Astrocyte (in vitro differentiated cells and primary cell): ENCODE measurements at regions not wholly inside any gene's neighbourhood (a gene's known extent, or its start where the extent isn't known, plus 50 kb on each side); places are given as distances from the start of the nearest gene placed in this dataset.

Experiments used
- EZH2 ChIP-seq: IDR thresholded peaks from 2 replicates; pipeline ENCODE4 v1.6.1; 2012; ENCODE audit warnings: mild to moderate bottlenecking, low read length, inconsistent platforms; ENCODE audit not compliant: insufficient read depth
- TF ChIP-seq, protein P1 (sequence below): IDR thresholded peaks from 2 replicates; pipeline ENCODE4 v1.5.1; 2011; ENCODE audit warnings: low read depth, mild to moderate bottlenecking, inconsistent platforms, low read length, moderate library complexity; ENCODE audit not compliant: insufficient read depth

DNA sequence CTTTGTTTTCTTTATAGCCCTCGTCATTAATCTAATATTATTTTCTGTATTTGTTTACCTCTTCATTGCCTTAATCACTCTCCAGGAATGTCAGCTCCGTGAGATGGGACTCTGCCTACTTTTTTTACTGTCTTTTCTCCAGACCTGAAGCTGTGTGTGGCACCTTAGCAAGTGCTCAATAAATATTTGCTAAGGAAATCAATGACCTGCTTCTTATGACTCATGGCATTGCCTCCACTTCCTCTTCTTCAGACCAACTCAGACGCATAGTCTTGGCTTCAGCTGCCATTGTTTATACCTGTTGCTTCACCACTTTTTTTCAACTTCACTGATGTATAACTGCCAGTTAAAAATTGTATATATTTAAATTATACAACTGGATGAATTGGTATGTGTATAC is 218.5 kb upstream of the CMC1 start:
- TF ChIP-seq, protein P1, sequence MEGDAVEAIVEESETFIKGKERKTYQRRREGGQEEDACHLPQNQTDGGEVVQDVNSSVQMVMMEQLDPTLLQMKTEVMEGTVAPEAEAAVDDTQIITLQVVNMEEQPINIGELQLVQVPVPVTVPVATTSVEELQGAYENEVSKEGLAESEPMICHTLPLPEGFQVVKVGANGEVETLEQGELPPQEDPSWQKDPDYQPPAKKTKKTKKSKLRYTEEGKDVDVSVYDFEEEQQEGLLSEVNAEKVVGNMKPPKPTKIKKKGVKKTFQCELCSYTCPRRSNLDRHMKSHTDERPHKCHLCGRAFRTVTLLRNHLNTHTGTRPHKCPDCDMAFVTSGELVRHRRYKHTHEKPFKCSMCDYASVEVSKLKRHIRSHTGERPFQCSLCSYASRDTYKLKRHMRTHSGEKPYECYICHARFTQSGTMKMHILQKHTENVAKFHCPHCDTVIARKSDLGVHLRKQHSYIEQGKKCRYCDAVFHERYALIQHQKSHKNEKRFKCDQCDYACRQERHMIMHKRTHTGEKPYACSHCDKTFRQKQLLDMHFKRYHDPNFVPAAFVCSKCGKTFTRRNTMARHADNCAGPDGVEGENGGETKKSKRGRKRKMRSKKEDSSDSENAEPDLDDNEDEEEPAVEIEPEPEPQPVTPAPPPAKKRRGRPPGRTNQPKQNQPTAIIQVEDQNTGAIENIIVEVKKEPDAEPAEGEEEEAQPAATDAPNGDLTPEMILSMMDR = no peak
- TF ChIP-seq EZH2 = no peak
